ENCODE measurements at regions not wholly inside any gene's neighbourhood (a gene's known extent, or its start where the extent isn't known, plus 50 kb on each side); places are given as distances from the start of the nearest gene placed in this dataset.

DNA sequence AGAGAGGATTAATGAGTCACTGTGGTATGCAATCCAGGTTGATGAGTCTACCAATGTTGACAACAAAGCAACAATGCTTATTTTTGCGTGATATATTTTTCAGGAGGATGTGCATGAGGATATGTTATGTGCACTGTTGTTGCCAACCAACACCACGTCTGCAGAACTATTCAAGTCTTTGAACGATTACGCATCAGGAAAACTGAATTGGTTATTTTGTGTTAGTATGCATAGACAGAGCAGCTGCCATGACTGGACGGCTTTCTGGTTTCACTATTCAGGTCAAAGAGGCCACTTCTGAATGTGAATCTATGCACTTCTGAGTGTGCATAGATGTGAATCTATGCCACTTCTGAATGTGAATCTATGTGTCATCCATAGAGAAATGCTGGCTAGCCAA, 134.0 kb upstream of the GRIK2 start:
- no peak for TF ChIP-seq EP300 (IDR thresholded peaks at IDR 0.05; ENCODE audit: low read depth in 2 of 2, low read length in 2 of 2)
- no peak for TF ChIP-seq EP300 (CRISPR knock-in tag; IDR thresholded peaks at IDR 0.05; ENCODE audit: borderline replicate concordance)
- TF ChIP-seq FOXP1 (IDR thresholded peaks at IDR 0.05) = no peak
- no peak for TF ChIP-seq FOXP1 (CRISPR knock-in tag; IDR thresholded peaks at IDR 0.05)
- TF ChIP-seq, protein P1, sequence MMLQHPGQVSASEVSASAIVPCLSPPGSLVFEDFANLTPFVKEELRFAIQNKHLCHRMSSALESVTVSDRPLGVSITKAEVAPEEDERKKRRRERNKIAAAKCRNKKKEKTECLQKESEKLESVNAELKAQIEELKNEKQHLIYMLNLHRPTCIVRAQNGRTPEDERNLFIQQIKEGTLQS (CRISPR knock-in tag; IDR thresholded peaks at IDR 0.05) = no peak
- TF ChIP-seq, protein P2, sequence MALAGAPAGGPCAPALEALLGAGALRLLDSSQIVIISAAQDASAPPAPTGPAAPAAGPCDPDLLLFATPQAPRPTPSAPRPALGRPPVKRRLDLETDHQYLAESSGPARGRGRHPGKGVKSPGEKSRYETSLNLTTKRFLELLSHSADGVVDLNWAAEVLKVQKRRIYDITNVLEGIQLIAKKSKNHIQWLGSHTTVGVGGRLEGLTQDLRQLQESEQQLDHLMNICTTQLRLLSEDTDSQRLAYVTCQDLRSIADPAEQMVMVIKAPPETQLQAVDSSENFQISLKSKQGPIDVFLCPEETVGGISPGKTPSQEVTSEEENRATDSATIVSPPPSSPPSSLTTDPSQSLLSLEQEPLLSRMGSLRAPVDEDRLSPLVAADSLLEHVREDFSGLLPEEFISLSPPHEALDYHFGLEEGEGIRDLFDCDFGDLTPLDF (CRISPR knock-in tag; IDR thresholded peaks at IDR 0.05) = no peak
- TF ChIP-seq BRCA1 (CRISPR knock-in tag; IDR thresholded peaks at IDR 0.05) = no peak
- no peak for TF ChIP-seq ZNF24 (IDR thresholded peaks at IDR 0.05)
- no peak for TF ChIP-seq ZNF564 (CRISPR knock-in tag; IDR thresholded peaks at IDR 0.05)
- TF ChIP-seq, protein P3, sequence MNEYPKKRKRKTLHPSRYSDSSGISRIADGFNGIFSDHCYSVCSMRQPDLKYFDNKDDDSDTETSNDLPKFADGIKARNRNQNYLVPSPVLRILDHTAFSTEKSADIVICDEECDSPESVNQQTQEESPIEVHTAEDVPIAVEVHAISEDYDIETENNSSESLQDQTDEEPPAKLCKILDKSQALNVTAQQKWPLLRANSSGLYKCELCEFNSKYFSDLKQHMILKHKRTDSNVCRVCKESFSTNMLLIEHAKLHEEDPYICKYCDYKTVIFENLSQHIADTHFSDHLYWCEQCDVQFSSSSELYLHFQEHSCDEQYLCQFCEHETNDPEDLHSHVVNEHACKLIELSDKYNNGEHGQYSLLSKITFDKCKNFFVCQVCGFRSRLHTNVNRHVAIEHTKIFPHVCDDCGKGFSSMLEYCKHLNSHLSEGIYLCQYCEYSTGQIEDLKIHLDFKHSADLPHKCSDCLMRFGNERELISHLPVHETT (CRISPR knock-in tag; conservative IDR thresholded peaks at IDR 0.05) = no peak
- TF ChIP-seq FOXK2 (IDR thresholded peaks at IDR 0.05) = no peak
- TF ChIP-seq POLR2AphosphoS5 (IDR thresholded peaks at IDR 0.05; ENCODE audit: low read depth, low read length) = no peak
- no peak for TF ChIP-seq PRPF4 (IDR thresholded peaks at IDR 0.05; ENCODE audit: low read depth, low read length, poor library complexity, severe bottlenecking)
